Fibroblast of skin of scalp (primary cell): ENCODE measurements at regions not wholly inside any gene's neighbourhood (a gene's known extent, or its start where the extent isn't known, plus 50 kb on each side); places are given as distances from the start of the nearest gene placed in this dataset.
"Not testable (repeated sequence)": the region's sequence is repeated elsewhere in the genome, so short reads cannot be mapped to it uniquely, and the experiment has no call there.

Source experiments
- DNase-seq: peaks from one replicate; pipeline ENCODE4 v3.0.0-alpha.2; 2013

DNA sequence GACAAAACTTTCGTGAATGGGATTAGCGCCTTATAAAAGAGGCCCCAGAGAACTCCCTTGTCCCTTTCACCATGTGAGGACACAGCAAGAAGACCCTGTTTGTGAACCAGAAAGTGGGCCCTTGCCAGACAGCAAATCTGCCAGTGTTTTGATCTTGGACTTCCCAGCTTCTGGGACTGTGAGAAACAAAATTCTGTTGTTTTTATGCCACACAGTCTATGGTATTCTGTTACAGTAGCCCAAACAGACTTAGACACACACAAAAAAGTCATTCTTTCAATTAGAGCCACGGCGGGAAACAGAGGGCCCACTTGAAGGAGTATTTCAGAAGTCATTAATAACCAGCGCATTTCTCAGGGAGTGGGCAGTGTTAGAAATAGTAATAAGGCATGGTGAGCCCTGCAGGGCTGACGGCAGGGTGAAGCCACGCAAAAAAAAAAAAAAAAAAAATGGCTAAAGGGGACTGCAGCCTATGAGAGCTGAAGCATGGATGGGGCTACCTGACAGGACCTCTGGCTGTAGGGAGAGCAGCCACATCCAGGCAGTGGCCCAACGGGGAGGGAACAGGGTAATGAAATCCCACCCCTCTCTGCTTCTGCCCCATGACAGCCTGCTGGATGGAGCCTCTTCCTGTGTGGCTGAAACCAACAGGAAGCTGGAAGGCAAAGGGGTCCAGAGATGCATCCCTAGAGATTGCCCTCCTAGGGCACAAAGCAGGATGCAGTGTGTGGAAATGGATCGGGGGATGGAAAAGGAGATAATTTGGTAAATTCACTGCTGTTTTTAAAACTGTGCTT is 189.3 kb downstream of the KCNS3 start:
- no peak for DNase-seq

GRCh38 chr2:18066894-18067293 is 188.4 kb downstream of the KCNS3 start:
- DNase-seq = no peak

GRCh38 chr2:18066066-18066465 is 187.6 kb downstream of the KCNS3 start:
- no peak for DNase-seq

DNA sequence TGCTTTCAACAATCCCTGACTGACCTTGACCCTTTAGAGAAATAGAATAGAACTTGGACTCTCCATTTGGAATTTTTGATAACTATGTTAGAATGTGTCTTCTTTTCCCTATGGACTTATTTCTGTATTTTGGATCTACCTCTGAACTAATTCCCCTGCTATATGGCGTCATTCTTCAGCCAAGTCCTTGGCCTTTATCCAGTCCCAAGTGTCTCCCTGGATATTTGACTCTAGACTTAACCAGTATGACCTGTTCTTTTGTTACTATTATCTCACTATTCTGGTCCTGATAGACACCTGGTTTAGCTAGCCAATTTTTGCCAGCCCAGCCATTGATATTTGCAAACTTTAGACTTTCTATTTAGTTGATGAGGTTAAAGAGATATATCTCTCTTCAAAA is 186.8 kb downstream of the KCNS3 start:
- no peak for DNase-seq

DNA sequence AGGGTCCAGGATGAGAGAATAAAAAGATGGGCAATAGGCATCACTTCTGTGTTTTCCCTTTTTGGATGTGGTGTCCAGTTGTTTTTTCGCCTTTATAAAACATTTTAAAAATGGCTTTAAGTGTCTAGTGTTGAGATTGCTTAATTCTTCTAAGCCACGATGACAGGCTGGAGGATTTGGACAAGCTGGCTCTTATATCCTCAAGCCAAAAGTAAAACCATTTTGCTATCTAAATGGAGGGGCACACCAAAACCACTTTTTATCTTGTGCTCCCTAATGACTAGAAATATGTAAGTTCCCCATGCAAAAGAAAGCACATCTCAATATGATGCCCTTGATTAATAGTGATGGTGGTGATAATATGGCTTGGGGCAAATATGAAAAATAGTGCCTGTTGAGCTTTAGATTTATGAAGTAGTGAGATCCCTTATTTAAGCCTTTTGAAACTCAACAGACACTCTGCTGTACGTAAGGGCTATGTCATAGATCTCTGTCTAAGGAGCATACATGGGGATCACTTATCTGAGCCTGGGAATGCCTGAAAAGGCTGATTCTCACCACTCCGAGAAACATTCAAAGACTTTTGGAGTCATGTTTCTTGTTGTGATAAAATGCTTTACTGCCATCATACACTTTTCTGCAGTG is 185.5 kb downstream of the KCNS3 start:
- no peak for DNase-seq

DNA sequence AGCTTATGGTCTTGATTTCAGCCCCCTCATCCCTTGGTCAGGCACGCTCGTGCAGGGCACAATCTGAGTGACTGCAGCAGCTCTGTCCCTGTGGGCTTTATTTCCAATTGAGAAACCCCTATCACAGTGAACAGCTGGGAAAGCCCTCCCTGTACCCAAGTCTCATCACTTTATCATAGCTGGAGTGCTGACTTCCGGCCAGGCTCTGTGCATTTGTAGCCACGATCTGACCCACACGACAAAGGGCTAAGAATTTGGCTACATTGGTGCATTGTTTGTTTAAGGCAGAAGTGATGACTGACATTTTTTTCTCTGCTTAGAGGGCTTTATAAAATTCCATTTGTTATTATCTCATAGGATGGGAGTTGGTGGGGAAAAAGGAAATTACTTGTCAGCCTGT is 184.4 kb downstream of the KCNS3 start:
- DNase-seq = no peak

DNA sequence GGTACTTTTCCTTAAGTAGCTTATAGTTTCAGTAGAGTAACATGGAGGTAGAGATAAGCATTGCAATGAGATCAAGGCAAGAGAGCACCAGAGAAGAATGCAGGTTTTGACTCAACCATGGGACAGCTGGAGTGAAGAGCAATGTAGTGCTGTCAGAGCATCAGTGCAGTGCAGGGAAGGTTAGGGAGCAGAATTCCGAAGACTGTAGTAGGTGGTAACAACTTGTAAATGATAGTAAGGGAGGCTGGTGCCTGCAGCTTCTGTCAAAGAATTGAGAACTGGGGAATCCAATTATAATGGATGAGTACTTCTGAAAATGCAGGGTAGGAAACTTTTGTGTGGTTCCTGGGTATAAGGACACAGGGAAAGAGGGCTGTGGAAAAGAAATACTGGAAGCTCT is 183.2 kb downstream of the KCNS3 start:
- DNase-seq = no peak

- DNase-seq = no peak
Measured at GRCh38 chr2:18057657-18058056, 179.2 kb downstream of the KCNS3 start.

DNA sequence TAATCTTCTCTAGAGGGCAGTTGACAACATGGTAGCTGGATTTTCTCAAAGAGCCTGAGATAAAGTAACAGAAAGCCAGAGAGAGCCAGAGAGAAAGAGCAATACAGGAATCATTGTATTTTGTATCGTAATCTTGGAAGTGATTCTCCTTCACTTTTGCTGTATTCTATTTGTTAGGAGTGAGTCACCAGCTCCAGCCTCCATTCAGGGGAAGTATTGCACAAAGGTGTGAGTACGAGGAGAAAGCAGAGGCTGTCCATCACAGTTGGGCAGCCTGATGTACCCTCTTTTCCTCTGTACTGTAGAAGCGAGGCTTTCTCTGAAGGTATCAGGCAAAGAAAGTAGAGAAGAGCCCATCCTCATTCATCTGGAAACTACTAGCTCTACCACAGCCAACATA is 176.8 kb downstream of the KCNS3 start:
- DNase-seq = no peak

- DNase-seq = no peak
Measured at GRCh38 chr2:18050001-18050400, 171.5 kb downstream of the KCNS3 start.

DNA sequence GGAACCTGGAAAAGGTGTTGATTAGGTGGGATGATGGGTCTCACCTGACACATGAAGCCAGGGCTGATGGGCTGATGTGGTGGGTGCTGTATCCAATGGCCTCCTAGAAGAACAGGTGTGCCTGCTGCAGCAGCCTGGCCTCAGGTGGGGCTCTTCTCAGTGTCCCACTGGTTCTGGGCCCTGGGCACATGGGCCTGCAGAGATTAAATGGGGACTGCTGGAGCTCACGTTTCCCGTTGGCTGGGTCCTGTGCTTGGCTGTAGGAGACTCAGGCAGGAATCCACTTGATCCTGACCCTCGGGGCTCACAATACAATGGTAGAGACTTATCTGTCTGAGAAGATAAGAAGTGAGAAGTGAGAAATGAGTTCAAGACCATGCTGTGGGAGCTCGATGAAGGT is 170.9 kb downstream of the KCNS3 start:
- no peak for DNase-seq

DNA sequence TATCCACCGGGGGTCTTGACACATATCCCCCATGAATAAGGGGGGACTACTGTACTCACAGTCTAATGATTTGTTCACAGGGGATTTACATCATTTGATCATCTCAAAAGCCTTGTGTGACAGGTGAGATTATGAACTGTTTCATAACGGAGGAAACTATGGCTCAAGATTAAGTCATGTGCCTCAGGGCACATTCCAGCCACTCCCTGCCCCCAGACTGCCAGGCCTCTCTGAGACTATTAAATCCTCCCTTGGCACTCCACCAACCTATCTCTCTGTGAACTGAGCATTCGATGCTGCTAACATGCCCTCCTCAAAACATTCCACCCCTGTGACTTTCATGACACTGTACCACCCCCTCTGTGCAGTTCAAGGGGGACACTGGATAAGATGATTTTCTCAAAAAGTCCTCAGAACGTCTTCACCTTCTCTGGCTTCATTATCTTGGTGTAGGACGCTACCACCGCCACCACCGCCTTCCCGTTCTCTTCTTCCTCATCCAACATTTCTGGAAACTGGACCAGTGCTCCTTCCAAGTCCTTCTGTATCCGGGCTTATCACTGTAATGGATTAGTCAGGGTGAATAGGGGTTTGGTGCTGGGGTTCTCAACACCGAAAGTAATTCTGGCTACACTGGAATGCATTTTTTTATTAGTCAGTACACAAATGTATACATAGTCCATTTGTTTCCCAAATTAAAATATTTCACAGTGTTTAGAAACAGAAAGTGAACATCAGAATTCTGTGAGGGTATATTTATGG is 169.6 kb downstream of the KCNS3 start:
- DNase-seq = peak; percentile 24

DNA sequence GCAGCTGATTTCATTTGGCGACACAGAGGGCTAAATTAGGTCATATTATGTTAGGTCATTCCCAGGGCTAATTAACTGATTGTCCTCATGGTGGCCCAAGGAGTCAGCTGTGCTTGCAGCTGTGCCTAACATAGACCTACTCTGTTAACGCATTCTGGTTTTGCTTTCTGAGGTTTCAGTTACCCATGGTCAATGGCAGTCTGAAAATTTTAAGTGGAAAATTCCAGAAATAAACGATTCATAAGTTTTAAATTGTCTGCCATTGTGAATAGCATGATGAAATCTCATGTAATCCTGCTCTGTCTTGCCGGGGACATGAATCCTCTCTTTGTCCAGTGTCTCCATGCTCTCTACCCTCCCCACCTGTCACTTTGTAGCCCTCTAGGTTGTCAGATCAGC is 168.7 kb downstream of the KCNS3 start:
- no peak for DNase-seq

DNA sequence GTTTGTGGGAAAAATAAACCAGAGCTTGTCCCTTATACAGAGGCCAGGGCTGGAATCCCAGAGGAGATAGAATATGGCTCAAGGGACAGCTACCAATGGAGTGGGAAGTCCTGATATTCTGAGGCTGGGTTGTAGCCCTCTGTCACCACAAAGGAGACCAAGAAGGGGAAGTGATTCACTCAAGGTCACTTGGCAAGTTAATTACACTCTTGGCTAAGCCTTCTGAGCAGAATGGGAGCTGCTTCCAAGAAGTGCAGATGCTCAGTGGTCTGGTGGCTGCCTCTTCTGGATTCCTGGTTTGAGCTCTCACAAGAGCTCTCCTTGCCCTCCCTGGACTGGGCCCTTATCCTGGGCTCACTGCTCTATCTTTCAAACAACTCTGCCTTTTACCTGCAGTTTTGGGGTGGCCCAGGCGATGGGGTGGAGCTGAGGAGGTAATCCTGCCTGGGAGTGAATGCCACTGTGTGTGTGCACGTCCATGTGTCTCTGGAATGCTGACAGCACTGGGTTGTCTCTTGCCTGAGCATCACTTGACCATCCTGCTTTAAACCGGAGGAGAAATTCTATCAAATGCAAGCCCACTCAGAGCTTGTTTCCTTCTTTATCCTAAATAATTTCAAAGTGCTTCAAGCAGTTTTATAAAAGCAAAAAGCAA is 168.2 kb downstream of the KCNS3 start:
- no peak for DNase-seq

GRCh38 chr2:18046017-18046416 is 167.6 kb downstream of the KCNS3 start:
- DNase-seq = no peak

DNA sequence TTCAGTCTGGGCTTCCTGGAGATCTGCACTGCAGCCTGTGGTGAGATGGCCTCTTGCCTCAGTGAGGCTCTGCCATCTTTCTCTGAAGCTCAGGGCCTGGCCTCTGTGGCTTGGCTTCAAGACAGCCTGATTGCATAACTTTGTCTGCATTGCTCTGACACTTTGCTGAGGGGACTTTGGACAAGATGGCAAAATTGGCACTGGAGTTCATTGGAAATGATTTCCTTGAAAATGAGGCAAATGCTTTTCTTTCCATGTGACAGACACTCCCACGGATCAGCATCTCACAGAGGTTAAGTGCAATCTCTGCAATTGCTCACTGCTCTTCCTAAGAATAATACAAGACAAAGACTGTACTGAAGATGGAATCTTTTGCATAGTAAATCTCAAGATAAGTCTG is 166.8 kb downstream of the KCNS3 start:
- no peak for DNase-seq

DNA sequence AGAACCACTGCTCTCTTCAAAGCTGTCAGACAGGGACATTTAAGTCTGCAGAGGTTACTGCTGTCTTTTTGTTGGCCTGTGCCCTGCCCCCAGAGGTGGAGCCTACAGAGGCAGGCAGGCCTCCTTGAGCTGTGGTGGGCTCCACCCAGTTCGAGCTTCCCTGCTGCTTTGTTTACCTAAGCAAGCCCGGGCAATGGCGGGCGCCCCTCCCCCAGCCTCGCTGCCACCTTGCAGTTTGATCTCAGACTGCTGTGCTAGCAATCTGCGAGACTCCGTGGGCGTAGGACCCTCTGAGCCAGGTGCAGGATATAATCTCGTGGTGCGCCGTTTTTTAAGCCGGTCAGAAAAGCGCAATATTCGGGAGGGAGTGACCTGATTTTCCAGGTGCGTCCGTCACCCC is 138.9 kb downstream of the KCNS3 start:
- not testable (repeated sequence) for DNase-seq

DNA sequence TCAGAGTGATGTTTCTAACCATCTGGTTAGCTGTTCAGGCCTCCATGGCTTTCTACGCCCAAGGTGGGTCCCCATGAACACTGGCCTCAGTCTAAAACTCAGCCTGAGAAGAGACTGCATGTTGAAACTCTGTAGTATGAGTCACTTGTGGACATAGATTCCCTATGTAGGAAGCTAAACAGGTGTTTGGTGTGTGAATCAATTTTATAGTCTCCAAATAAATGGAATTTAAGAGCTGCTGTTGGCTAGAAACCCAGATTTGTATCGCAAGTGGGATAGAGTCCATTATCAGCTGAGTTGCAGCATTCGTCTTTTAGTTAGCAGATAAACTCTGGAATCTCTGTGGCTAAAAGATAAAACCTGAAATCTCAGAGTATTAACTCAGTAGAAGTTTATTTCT is 131.4 kb downstream of the KCNS3 start:
- DNase-seq = no peak

- no peak for DNase-seq
Measured at GRCh38 chr2:18005411-18005810, 126.9 kb downstream of the KCNS3 start.

GRCh38 chr2:18001671-18002070 is 123.2 kb downstream of the KCNS3 start:
- no peak for DNase-seq

DNA sequence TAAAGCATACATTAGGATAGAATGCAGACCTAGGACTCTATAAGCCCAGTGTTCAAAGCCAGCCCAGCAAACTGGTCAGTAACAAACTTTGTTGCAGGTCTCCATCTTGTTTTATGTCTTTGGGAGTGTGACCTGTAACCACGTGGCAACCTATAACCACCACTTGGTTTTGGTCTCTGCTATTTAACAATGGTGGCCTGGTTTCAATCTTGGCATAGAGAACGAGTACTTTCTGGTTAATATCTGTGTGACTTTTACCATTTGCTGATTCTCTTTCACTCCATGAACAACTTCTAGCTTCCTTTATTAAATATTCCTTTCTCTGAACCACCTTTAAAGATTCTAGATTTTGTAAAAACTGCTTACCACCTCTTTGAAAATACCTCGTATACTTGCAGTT is 118.5 kb downstream of the KCNS3 start:
- no peak for DNase-seq

DNA sequence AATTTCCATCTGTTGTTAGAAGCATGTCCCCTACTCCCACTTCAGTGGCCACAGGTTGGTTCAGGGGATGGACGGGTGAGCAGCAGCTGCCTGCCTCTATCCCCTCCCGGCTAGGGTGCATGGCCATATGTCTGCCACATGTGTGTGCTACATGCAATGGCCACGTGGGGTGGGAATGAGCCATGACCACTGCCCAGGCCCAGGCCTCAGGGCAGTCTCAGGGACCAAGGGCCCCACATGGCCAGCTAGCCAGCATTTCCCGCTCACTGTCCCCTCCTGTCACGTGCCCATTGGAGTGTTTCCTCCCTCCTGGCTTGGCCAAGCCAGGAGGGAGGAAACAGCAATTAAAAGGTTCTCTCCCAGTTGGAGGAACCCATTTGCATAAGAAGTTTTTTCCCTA is 117.1 kb downstream of the KCNS3 start:
- DNase-seq = no peak
